Liver (tissue), 3 donors: ENCODE measurements at regions not wholly inside any gene's neighbourhood (a gene's known extent, or its start where the extent isn't known, plus 50 kb on each side); places are given as distances from the start of the nearest gene placed in this dataset.

Experiments
- EGR1 ChIP-seq, 2 donors: IDR thresholded peaks; 2 replicates each; pipeline ENCODE4 v1.6.1; 2016 to 2018; ENCODE audit warnings: antibody characterized with exemption in 2 of 2, low read depth in 2 of 2
- GABPA ChIP-seq, 2 donors: IDR thresholded peaks in 1 of 2; conservative IDR thresholded peaks in 1 of 2; 2 replicates each; pipeline ENCODE4 v1.6.1; 2016; ENCODE audit warnings: antibody characterized with exemption in 2 of 2, mild to moderate bottlenecking in 1 of 2, moderate library complexity in 1 of 2
- HNF4A ChIP-seq, 2 donors: conservative IDR thresholded peaks; 2 replicates each; pipeline ENCODE4 v1.6.1; 2016; ENCODE audit warnings: antibody characterized with exemption in 2 of 2, mild to moderate bottlenecking in 2 of 2
- JUND ChIP-seq, 2 donors: IDR thresholded peaks; 2 replicates each; pipeline ENCODE4 v1.6.1; 2016; ENCODE audit warnings: antibody characterized with exemption in 2 of 2
- RAD21 ChIP-seq, 2 donors: IDR thresholded peaks; 2 replicates each; pipeline ENCODE4 v1.6.1; 2016; ENCODE audit warnings: antibody characterized with exemption in 2 of 2, mild to moderate bottlenecking in 2 of 2
- TF ChIP-seq, protein P1 (sequence below): fragments of 150-350 bp; IDR thresholded peaks from 2 replicates; pipeline ENCODE4 v1.5.1; 2017; ENCODE audit warnings: improper control_type of control experiment, low read depth, low read length; ENCODE audit not compliant: missing input control
- TF ChIP-seq, protein P2 (sequence below): IDR thresholded peaks from 2 replicates; pipeline ENCODE4 v1.6.1; 2016; ENCODE audit warnings: antibody characterized with exemption
- donor health status: healthy.
- donor health status: healthy.

DNA sequence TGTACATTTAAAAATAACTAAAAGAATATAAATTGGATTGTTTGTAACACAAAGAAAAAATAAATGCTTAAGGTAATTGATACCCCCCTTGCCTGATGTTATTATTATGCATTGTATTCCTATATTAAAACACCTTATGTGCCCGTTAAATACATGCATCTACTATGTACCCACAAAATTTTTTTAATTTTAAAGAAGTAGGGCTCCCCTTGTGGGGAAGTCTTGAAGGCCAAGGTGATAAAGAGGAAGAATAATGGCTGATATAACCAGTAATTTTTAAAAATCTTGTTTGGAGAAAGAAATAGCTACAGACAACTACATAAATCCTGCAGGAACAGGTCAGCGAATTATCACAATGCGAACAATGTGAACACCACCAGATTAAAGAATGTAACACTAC is 451.7 kb upstream of the ARHGEF26 start:
- TF ChIP-seq, protein P1, sequence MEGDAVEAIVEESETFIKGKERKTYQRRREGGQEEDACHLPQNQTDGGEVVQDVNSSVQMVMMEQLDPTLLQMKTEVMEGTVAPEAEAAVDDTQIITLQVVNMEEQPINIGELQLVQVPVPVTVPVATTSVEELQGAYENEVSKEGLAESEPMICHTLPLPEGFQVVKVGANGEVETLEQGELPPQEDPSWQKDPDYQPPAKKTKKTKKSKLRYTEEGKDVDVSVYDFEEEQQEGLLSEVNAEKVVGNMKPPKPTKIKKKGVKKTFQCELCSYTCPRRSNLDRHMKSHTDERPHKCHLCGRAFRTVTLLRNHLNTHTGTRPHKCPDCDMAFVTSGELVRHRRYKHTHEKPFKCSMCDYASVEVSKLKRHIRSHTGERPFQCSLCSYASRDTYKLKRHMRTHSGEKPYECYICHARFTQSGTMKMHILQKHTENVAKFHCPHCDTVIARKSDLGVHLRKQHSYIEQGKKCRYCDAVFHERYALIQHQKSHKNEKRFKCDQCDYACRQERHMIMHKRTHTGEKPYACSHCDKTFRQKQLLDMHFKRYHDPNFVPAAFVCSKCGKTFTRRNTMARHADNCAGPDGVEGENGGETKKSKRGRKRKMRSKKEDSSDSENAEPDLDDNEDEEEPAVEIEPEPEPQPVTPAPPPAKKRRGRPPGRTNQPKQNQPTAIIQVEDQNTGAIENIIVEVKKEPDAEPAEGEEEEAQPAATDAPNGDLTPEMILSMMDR, result no peak
- TF ChIP-seq HNF4A (conservative IDR thresholded peaks at IDR 0.05), result no peak
- TF ChIP-seq, protein P2, sequence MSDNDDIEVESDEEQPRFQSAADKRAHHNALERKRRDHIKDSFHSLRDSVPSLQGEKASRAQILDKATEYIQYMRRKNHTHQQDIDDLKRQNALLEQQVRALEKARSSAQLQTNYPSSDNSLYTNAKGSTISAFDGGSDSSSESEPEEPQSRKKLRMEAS, result no peak
- no peak for TF ChIP-seq EGR1 (IDR thresholded peaks at IDR 0.05; ENCODE audit: low read depth in 2 of 2)
- TF ChIP-seq JUND (IDR thresholded peaks at IDR 0.05), result no peak
- no peak for TF ChIP-seq GABPA (IDR thresholded peaks at IDR 0.05 in 1 of 2, conservative IDR thresholded peaks at IDR 0.05 in 1 of 2)
- no peak for TF ChIP-seq RAD21 (IDR thresholded peaks at IDR 0.05)
